Uterus (tissue), 3 donors: ENCODE measurements at regions not wholly inside any gene's neighbourhood (a gene's known extent, or its start where the extent isn't known, plus 50 kb on each side); places are given as distances from the start of the nearest gene placed in this dataset.
"Not testable (repeated sequence)": the region's sequence is repeated elsewhere in the genome, so short reads cannot be mapped to it uniquely, and the experiment has no call there.

Source experiments
- DNase-seq, 2 donors: peaks; one replicate each; pipeline ENCODE4 v3.0.0-alpha.2; 2019 to 2020
- H3K27ac ChIP-seq, 2 donors: fragments of 200-600 bp; sonication (generic); 1 replicate in 1 of 2; 2 replicates in 1 of 2; pipeline ENCODE4 v1.5.1; 2016 to 2018
- H3K27me3 ChIP-seq, 2 donors: fragments of 200-600 bp; sonication (generic); one replicate each; pipeline ENCODE4 v1.5.1; 2018 to 2019; ENCODE audit warnings: control low read depth in 1 of 2
- H3K36me3 ChIP-seq, 2 donors: fragments of 200-600 bp; sonication (generic); one replicate each; pipeline ENCODE4 v1.5.1; 2019; ENCODE audit warnings: control low read depth in 1 of 2
- H3K4me1 ChIP-seq, 2 donors: fragments of 200-600 bp; sonication (generic); one replicate each; pipeline ENCODE4 v1.5.1; 2018 to 2019; ENCODE audit warnings: control low read depth in 1 of 2
- H3K4me3 ChIP-seq, 2 donors: fragments of 200-600 bp; sonication (generic); 1 replicate in 1 of 2; 2 replicates in 1 of 2; pipeline ENCODE4 v1.5.1; 2018 to 2019; ENCODE audit warnings: mild to moderate bottlenecking in 1 of 2
- H3K9me3 ChIP-seq, 2 donors: fragments of 200-600 bp; sonication (generic); one replicate each; pipeline ENCODE4 v1.5.1; 2019; ENCODE audit warnings: control low read depth in 1 of 2
- POLR2A ChIP-seq, 2 donors: fragments of 450-650 bp; IDR thresholded peaks; one replicate each; pipeline ENCODE4 v1.6.1; 2016; ENCODE audit warnings: antibody characterized with exemption in 2 of 2, mild to moderate bottlenecking in 1 of 2, moderate library complexity in 1 of 2
- intact Hi-C: fragments of 100-400 bp; cut with DNase I; formaldehyde crosslinking; loops from one replicate; pipeline ENCODE4 v1.15.1; 2023; ENCODE audit warnings: low total_unique reads
- TF ChIP-seq, protein P1 (sequence below), 4 experiments: fragments of 200-600 bp in 2 of 4; fragments of 450-650 bp in 2 of 4; sonication (generic) in 2 of 4; IDR thresholded peaks; one replicate each; pipeline ENCODE4 v1.5.1; 2016 to 2019; ENCODE audit warnings: antibody characterized with exemption in 4 of 4, mild to moderate bottlenecking in 2 of 4, moderate library complexity in 1 of 4
- donor health status: DM: yes; HTN: yes; CAD: no.

DNA sequence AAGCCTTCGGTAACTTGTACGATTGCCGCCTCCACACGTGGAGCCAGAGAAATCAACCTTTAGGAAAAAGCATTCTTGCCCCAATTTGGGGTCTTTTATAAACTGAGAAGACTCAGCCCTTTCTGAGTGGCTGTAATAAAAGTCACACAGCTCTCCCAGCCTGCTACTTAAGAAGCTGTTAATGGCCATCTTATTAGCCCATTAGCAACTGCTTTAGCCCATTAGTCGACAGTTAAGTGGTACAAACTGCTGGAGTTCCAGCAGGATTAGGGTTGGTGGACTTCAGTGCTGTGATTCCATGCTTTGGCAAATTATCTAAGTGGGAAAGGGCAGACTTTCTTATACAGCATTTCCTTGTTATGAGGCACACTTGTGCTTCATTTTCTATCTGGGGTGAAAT, 461.3 kb downstream of the RPS6KC1 start:
- no peaks in the 10 kb centered on the region for H3K4me1 ChIP-seq
- no peak overlapping the region for H3K4me3 ChIP-seq
- intact Hi-C loops, result no loop called here
- TF ChIP-seq, protein P1, sequence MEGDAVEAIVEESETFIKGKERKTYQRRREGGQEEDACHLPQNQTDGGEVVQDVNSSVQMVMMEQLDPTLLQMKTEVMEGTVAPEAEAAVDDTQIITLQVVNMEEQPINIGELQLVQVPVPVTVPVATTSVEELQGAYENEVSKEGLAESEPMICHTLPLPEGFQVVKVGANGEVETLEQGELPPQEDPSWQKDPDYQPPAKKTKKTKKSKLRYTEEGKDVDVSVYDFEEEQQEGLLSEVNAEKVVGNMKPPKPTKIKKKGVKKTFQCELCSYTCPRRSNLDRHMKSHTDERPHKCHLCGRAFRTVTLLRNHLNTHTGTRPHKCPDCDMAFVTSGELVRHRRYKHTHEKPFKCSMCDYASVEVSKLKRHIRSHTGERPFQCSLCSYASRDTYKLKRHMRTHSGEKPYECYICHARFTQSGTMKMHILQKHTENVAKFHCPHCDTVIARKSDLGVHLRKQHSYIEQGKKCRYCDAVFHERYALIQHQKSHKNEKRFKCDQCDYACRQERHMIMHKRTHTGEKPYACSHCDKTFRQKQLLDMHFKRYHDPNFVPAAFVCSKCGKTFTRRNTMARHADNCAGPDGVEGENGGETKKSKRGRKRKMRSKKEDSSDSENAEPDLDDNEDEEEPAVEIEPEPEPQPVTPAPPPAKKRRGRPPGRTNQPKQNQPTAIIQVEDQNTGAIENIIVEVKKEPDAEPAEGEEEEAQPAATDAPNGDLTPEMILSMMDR (IDR thresholded peaks at IDR 0.05), result no peak
- TF ChIP-seq POLR2A (IDR thresholded peaks at IDR 0.05), result no peak
- no peaks in the 10 kb centered on the region for H3K9me3 ChIP-seq
- H3K36me3 ChIP-seq, result no peaks in the 10 kb centered on the region
- no peak for DNase-seq
- H3K27ac ChIP-seq, result no peak overlapping the region
- H3K27me3 ChIP-seq, result no peaks in the 10 kb centered on the region

DNA sequence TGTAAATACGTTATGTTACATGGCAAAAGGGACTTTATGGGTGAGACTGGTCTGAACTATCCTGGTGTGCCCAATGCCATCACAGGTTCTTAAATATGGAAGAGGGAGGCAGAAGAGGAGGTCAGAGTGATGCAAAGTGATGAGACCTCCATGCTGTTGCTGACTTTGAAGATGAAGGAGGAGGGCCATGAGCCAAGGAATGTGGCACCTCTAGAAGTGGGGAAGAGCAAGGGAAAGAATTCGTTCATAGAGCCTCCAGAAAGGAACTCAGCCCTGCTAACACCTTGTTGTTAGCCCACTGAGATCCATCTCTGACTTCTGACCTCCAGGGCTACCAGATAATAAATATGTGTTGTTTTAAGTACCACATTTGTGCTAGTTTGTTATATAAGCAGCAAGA, 462.0 kb downstream of the RPS6KC1 start:
- Histone ChIP-seq H3K27me3 (no peaks in the 10 kb centered on the region), H3K27ac (no peak overlapping the region), H3K9me3 (no peaks in the 10 kb centered on the region), H3K36me3 (no peaks in the 10 kb centered on the region), H3K4me3 (no peak overlapping the region), H3K4me1 (no peaks in the 10 kb centered on the region)
- TF ChIP-seq, protein P1 (IDR thresholded peaks at IDR 0.05), result no peak
- TF ChIP-seq POLR2A (IDR thresholded peaks at IDR 0.05), result no peak
- no peak for DNase-seq
- intact Hi-C loops, result no loop called here

DNA sequence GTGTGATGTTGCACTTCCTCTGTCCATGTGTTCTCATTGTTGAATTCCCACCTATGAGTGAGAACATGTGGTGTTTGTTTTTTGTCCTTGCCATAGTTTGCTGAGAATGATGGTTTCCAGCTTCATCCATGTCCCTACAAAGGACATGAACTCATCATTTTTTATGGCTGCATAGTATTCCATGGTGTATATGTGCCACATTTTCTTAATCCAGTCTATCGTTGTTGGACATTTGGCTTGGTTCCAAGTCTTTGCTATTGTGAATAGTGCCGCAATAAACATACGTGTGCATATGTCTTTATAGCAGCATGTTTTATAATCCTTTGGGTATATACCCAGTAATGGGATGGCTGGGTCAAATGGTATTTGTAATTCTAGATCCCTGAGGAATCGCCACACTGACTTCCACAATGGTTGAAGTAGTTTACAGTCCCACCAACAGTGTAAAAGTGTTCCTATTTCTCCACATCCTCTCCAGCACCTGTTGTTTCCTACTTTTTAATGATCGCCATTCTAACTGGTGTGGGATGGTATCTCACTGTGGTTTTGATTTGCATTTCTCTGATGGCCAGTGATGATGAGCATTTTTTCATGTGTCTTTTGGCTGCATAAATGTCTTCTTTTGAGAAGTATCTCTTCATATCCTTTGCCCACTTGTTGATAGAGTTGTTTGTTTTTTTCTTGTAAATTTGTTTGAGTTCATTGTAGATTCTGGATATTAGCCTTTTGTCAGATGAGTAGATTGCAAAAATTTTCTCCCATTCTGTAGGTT, 463.6 kb downstream of the RPS6KC1 start:
- H3K4me3 ChIP-seq, H3K27ac ChIP-seq, H3K4me1 ChIP-seq, H3K36me3 ChIP-seq, H3K27me3 ChIP-seq, H3K9me3 ChIP-seq, DNase-seq, intact Hi-C loops: not testable (repeated sequence)

GRCh38 chr1:213519098-213519497, 468.1 kb downstream of the RPS6KC1 start:
- Histone ChIP-seq H3K4me3 (no peak overlapping the region), H3K4me1 (no peaks in the 10 kb centered on the region), H3K27ac (no peak overlapping the region), H3K36me3 (no peaks in the 10 kb centered on the region), H3K27me3 (no peaks in the 10 kb centered on the region), H3K9me3 (no peaks in the 10 kb centered on the region)
- intact Hi-C loops, result no loop called here
- DNase-seq, result no peak
- TF ChIP-seq, protein P1 (IDR thresholded peaks at IDR 0.05), result no peak
- no peak for TF ChIP-seq POLR2A (IDR thresholded peaks at IDR 0.05)

DNA sequence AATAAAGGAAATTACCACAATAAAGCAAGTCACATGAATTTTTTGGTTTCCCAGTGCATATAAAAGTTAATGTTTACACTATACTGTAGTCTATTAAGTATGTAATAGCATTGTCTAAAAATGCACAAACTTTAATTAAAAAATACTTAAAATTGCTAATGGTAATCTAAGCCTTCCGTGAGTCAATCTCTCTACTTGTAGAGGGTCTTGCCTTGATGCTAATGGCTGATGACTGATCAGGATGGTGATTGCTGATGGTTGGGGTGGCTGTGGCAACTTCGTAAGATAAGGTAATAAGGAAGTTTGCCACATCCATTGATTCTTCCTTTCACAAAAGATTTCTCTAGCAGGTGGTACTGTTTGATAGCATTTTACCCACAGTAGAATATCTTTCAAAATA, 466.6 kb upstream of the PROX1 start:
- H3K27ac ChIP-seq, result no peak overlapping the region
- no peaks in the 10 kb centered on the region for H3K4me1 ChIP-seq
- H3K9me3 ChIP-seq, result no peaks in the 10 kb centered on the region
- no peaks in the 10 kb centered on the region for H3K27me3 ChIP-seq
- TF ChIP-seq POLR2A (IDR thresholded peaks at IDR 0.05), result no peak
- TF ChIP-seq, protein P1 (IDR thresholded peaks at IDR 0.05), result no peak
- H3K36me3 ChIP-seq, result no peaks in the 10 kb centered on the region
- intact Hi-C loops, result no loop called here
- H3K4me3 ChIP-seq, result no peak overlapping the region
- no peak for DNase-seq
